ENCODE measurements at regions not wholly inside any gene's neighbourhood (a gene's known extent, or its start where the extent isn't known, plus 50 kb on each side); places are given as distances from the start of the nearest gene placed in this dataset.
"Not testable (repeated sequence)": the region's sequence is repeated elsewhere in the genome, so short reads cannot be mapped to it uniquely, and the experiment has no call there.

- no peak for DNase-seq
Observed at GRCh38 chr1:221204055-221204833, 325.0 kb downstream of the HLX start.

GRCh38 chr1:221206076-221206475, 326.8 kb downstream of the HLX start:
- DNase-seq = no peak

GRCh38 chr1:221212926-221213325, 333.7 kb downstream of the HLX start:
- DNase-seq = no peak

GRCh38 chr1:221217029-221217428, 337.8 kb downstream of the HLX start:
- peak; percentile 64 for DNase-seq

GRCh38 chr1:221223281-221223680, 344.0 kb downstream of the HLX start:
- DNase-seq = no peak

- no peak for DNase-seq
Observed at GRCh38 chr1:221227460-221227859, 348.2 kb downstream of the HLX start.

GRCh38 chr1:221227872-221228337, 348.7 kb downstream of the HLX start:
- DNase-seq = peak; percentile 31

- no peak for DNase-seq
Observed at GRCh38 chr1:221228594-221228993, 349.4 kb downstream of the HLX start.

GRCh38 chr1:221230605-221231004, 351.4 kb downstream of the HLX start:
- DNase-seq = no peak

- DNase-seq = peak; percentile 32
Observed at GRCh38 chr1:221234791-221235190, 355.5 kb downstream of the HLX start.

- no peak for DNase-seq
Observed at GRCh38 chr1:221237587-221237986, 358.3 kb downstream of the HLX start.

GRCh38 chr1:221239181-221239580, 359.9 kb downstream of the HLX start:
- peak; percentile 10 for DNase-seq

- peak; percentile 32 for DNase-seq
Observed at GRCh38 chr1:221239792-221240191, 360.5 kb downstream of the HLX start.

GRCh38 chr1:221240690-221241089, 361.4 kb downstream of the HLX start:
- peak; percentile 22 for DNase-seq

- DNase-seq = no peak
Observed at GRCh38 chr1:221241157-221241556, 361.9 kb downstream of the HLX start.

GRCh38 chr1:221241592-221241991, 362.3 kb downstream of the HLX start:
- no peak for DNase-seq

GRCh38 chr1:221246067-221246466, 366.8 kb downstream of the HLX start:
- DNase-seq = no peak

- DNase-seq = no peak
Observed at GRCh38 chr1:221246628-221247415, 367.6 kb downstream of the HLX start.

- DNase-seq = no peak
Observed at GRCh38 chr1:221251580-221251979, 372.3 kb downstream of the HLX start.

- no peak for DNase-seq
Observed at GRCh38 chr1:221254813-221255212, 375.6 kb downstream of the HLX start.

- DNase-seq = no peak
Observed at GRCh38 chr1:221256773-221257172, 377.5 kb downstream of the HLX start.

GRCh38 chr1:221257548-221257947, 378.3 kb downstream of the HLX start:
- DNase-seq = not testable (repeated sequence)

- not testable (repeated sequence) for DNase-seq
Observed at GRCh38 chr1:221262677-221263076, 383.4 kb downstream of the HLX start.

All from fibroblast of upper back skin (primary cell).